HCT116 (cell line): ENCODE measurements at regions not wholly inside any gene's neighbourhood (a gene's known extent, or its start where the extent isn't known, plus 50 kb on each side); places are given as distances from the start of the nearest gene placed in this dataset.

Experiments
- EZH2 ChIP-seq: fragments of 200-600 bp; sonication (generic); IDR thresholded peaks from 2 replicates; pipeline ENCODE4 v1.6.1; 2017; ENCODE audit warnings: antibody characterized with exemption, mixed run types
- EZH2phosphoT487 ChIP-seq: fragments of 200-600 bp; IDR thresholded peaks from 2 replicates; pipeline ENCODE4 v1.6.1; 2018; ENCODE audit warnings: antibody characterized with exemption, borderline replicate concordance
- POLR2A ChIP-seq: IDR thresholded peaks from 2 replicates; pipeline ENCODE4 v1.7.0; 2011; ENCODE audit warnings: borderline replicate concordance; ENCODE audit not compliant: insufficient read depth, insufficient read length; ENCODE audit errors: extremely low read depth
- POLR2AphosphoS5 ChIP-seq: IDR thresholded peaks from 2 replicates; pipeline ENCODE4 v1.6.1; 2011; ENCODE audit warnings: mild to moderate bottlenecking, low read depth, low read length, moderate library complexity
- RAD21 ChIP-seq: IDR thresholded peaks from 2 replicates; pipeline ENCODE4 v1.6.1; 2012; ENCODE audit warnings: low read depth, mild to moderate bottlenecking
- SIN3A ChIP-seq: IDR thresholded peaks from 2 replicates; pipeline ENCODE4 v1.6.1; 2012; ENCODE audit warnings: low read depth
- YY1 ChIP-seq: IDR thresholded peaks from 2 replicates; pipeline ENCODE4 v1.6.1; 2011; ENCODE audit warnings: low read length, low read depth, moderate library complexity, mild to moderate bottlenecking; ENCODE audit not compliant: insufficient replicate concordance; ENCODE audit errors: extremely low read depth
- TF ChIP-seq, protein P1 (sequence below), 3 experiments: fragments of 200-600 bp in 1 of 3; sonication (generic) in 1 of 3; IDR thresholded peaks in 2 of 3; conservative IDR thresholded peaks in 1 of 3; 2 replicates each; pipeline ENCODE4 v1.5.1; 2012 to 2017; ENCODE audit warnings: low read depth in 2 of 3, low read length in 2 of 3, antibody characterized with exemption in 1 of 3, borderline replicate concordance in 1 of 3, control low read depth in 1 of 3, mild to moderate bottlenecking in 1 of 3, mixed read lengths in 1 of 3, mixed run types in 1 of 3, moderate library complexity in 1 of 3; ENCODE audit not compliant: insufficient read depth in 1 of 3
- TF ChIP-seq, protein P2 (sequence below): IDR thresholded peaks from 2 replicates; pipeline ENCODE4 v1.6.1; 2012; ENCODE audit warnings: low read depth

DNA sequence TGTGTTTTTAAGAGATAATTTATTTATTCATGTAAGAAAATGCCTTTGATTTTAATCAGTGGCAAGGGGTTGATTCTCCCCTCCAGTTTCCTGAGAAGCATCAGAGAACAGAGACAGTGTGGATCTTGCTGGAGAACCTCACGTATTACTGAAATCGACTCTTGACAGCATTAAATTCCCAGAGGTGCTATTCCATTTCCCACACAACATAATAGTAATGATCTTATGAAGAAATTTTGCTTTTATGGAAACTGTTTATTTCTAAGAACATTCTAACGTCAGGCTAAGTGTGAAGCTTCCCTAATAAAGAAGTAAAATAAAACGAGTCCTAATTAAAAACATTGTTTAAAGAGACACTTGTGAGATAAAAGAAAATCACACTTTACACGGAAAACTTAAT is 293.1 kb upstream of the NRP1 start:
- TF ChIP-seq, protein P1, sequence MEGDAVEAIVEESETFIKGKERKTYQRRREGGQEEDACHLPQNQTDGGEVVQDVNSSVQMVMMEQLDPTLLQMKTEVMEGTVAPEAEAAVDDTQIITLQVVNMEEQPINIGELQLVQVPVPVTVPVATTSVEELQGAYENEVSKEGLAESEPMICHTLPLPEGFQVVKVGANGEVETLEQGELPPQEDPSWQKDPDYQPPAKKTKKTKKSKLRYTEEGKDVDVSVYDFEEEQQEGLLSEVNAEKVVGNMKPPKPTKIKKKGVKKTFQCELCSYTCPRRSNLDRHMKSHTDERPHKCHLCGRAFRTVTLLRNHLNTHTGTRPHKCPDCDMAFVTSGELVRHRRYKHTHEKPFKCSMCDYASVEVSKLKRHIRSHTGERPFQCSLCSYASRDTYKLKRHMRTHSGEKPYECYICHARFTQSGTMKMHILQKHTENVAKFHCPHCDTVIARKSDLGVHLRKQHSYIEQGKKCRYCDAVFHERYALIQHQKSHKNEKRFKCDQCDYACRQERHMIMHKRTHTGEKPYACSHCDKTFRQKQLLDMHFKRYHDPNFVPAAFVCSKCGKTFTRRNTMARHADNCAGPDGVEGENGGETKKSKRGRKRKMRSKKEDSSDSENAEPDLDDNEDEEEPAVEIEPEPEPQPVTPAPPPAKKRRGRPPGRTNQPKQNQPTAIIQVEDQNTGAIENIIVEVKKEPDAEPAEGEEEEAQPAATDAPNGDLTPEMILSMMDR (IDR thresholded peaks at IDR 0.05 in 2 of 3, conservative IDR thresholded peaks at IDR 0.05 in 1 of 3; ENCODE audit: borderline replicate concordance in 1 of 3, insufficient read depth in 1 of 3, low read depth in 2 of 3, low read length in 2 of 3) = no peak
- no peak for TF ChIP-seq YY1
- TF ChIP-seq POLR2AphosphoS5 = no peak
- TF ChIP-seq POLR2A = no peak
- TF ChIP-seq RAD21 = no peak
- no peak for TF ChIP-seq EZH2phosphoT487
- no peak for TF ChIP-seq SIN3A
- TF ChIP-seq, protein P2, sequence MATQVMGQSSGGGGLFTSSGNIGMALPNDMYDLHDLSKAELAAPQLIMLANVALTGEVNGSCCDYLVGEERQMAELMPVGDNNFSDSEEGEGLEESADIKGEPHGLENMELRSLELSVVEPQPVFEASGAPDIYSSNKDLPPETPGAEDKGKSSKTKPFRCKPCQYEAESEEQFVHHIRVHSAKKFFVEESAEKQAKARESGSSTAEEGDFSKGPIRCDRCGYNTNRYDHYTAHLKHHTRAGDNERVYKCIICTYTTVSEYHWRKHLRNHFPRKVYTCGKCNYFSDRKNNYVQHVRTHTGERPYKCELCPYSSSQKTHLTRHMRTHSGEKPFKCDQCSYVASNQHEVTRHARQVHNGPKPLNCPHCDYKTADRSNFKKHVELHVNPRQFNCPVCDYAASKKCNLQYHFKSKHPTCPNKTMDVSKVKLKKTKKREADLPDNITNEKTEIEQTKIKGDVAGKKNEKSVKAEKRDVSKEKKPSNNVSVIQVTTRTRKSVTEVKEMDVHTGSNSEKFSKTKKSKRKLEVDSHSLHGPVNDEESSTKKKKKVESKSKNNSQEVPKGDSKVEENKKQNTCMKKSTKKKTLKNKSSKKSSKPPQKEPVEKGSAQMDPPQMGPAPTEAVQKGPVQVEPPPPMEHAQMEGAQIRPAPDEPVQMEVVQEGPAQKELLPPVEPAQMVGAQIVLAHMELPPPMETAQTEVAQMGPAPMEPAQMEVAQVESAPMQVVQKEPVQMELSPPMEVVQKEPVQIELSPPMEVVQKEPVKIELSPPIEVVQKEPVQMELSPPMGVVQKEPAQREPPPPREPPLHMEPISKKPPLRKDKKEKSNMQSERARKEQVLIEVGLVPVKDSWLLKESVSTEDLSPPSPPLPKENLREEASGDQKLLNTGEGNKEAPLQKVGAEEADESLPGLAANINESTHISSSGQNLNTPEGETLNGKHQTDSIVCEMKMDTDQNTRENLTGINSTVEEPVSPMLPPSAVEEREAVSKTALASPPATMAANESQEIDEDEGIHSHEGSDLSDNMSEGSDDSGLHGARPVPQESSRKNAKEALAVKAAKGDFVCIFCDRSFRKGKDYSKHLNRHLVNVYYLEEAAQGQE = no peak
- TF ChIP-seq EZH2 = no peak
